ENCODE measurements at regions not wholly inside any gene's neighbourhood (a gene's known extent, or its start where the extent isn't known, plus 50 kb on each side); places are given as distances from the start of the nearest gene placed in this dataset.
"Not testable (repeated sequence)": the region's sequence is repeated elsewhere in the genome, so short reads cannot be mapped to it uniquely, and the experiment has no call there.

DNA sequence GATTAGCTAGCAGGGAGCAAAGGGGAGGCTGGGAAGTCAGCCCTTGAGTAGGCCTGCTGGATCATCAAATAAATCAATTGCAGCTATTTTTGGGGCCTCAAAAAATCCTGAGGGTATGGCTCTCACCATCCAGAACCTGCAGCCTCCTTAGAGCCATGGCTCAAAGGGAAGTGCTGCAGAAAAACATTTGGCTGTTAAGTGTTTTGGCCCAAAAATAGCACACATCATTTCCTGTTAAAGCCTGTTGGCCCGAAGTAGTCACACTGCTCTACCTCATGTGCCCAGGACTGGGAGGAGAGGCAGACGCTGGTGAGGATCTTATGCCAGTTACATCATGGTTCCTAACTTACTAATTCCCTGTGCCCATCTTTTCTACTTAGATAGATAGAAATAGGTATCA lies 176.8 kb upstream of the PLGLB1 start:
- whole genome bisulfite sequencing (ENCODE audit: insufficient coverage, low coverage, low lambda C conversion rate, missing lambda C conversion rate), result 20% methylated on average over 1 of the region's 2 CpGs
- H3K27ac ChIP-seq; H3K4me1 ChIP-seq; H3K36me3 ChIP-seq; H3K27me3 ChIP-seq; H3K4me3 ChIP-seq; DNase-seq; intact Hi-C loops (cut with DNase I); H3K9me3 ChIP-seq: not testable (repeated sequence)
- peak in 1 of 4 donors; percentile 32 for ATAC-seq

DNA sequence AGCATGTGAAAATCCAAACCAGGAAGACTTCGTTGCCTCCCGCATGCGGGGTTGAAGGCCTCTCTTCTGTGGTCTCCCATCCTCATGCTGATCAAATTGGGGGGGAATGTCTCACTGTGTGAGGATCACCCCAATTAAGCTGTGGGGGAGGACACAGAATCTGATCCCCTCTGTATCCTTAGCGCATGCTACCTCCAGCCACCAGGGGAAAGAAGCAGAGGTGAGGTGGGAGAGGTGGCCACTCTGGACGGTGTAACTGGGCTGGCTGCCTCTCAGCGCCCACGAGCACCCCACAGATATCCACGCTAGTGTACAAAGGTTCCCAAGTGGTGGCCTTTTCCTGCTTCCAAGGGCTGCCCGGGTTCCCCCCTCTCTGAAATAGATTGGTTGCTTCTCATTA lies 177.6 kb upstream of the PLGLB1 start:
- H3K9me3 ChIP-seq; H3K4me1 ChIP-seq; H3K36me3 ChIP-seq; ATAC-seq; H3K27ac ChIP-seq; intact Hi-C loops (cut with DNase I); DNase-seq; H3K4me3 ChIP-seq; H3K27me3 ChIP-seq: not testable (repeated sequence)
- WGBS (ENCODE audit: insufficient coverage, low coverage, low lambda C conversion rate, missing lambda C conversion rate), result no CpG with 5 or more reads among the region's 9 CpGs

DNA sequence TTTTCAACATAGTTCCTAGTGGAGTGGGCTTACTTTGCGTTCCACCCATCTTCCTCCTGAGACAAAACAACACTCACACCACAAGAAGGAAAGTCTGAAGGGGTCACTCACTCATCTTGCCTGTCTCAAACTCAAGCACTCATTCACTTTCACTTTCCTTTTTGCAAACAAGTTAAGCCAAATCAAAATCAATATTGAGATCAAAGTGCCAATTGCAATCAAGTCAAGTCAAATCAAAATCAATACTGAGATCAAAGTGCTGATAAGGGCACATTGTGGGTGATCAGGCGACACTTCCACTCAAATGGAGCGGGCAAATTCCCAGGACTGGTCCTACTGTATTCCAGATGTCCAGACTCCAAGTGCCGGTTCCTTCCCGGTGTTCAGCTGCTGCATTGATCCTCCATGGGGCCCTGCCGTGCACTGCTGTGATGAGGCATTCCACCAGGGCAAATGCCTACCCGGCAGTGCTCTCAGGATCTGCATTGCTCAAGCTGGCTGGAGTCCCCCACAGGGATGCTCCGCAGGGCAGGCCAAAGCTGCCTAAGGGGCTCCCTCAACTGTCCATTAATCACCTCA lies 183.0 kb upstream of the PLGLB1 start:
- H3K27me3 ChIP-seq; H3K9me3 ChIP-seq; H3K27ac ChIP-seq; H3K4me1 ChIP-seq; DNase-seq; H3K4me3 ChIP-seq; H3K36me3 ChIP-seq; intact Hi-C loops (cut with DNase I): not testable (repeated sequence)
- 40% methylated on average over 2 of the region's 8 CpGs for WGBS (ENCODE audit: insufficient coverage, low coverage, low lambda C conversion rate, missing lambda C conversion rate)
- peak; percentile 57 to 77 (median 72) for ATAC-seq

DNA sequence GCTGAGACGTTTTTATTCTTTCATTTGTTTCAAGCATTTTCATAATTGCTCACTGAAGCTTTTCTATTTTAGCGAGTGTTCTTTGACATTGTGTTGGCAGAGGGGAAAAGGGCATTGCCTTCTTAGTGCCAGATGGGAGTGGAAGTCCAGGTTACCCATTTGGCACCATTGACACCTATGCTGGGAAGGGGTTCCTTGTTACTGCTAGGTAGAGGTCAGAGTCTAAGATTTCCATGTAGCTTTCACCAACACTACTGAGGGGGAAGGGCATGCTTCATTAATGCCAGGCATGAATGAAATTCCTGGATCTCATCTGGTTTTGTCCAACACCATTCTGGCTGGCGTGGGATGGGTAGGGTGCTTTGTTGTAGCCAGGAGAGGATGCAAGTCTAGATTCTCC lies 191.3 kb upstream of the PLGLB1 start:
- H3K27ac ChIP-seq; H3K4me1 ChIP-seq; H3K4me3 ChIP-seq; DNase-seq; H3K36me3 ChIP-seq; H3K27me3 ChIP-seq; H3K9me3 ChIP-seq; intact Hi-C loops (cut with DNase I): not testable (repeated sequence)
- ATAC-seq, result peak; percentile 69 to 93 (median 74)
- WGBS (ENCODE audit: insufficient coverage, low coverage, low lambda C conversion rate, missing lambda C conversion rate), result no CpG with 5 or more reads among the region's 3 CpGs

DNA sequence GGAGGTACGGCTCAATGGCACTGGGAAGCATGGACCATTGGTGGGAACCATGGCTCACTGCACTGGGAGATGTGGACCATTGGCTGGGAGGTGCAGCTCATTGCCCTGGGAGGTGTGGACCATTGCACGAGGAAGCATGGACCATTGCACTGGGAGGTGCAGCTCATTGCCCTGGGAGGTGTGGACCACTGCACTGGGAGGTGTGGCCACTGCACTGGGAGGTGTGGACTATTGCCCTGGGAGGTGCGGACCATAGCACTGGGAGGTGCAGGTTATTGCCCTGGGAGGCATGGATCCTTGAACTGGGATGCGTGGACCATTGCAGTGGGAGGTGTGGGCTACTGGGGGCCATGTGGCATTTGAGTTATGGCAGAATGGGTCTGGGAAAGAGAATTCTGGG lies 195.4 kb upstream of the PLGLB1 start:
- DNase-seq; intact Hi-C loops (cut with DNase I); H3K27me3 ChIP-seq; H3K4me1 ChIP-seq; H3K4me3 ChIP-seq; H3K9me3 ChIP-seq; H3K36me3 ChIP-seq; H3K27ac ChIP-seq: not testable (repeated sequence)
- no CpG with 5 or more reads among the region's 4 CpGs for WGBS (ENCODE audit: insufficient coverage, low coverage, low lambda C conversion rate, missing lambda C conversion rate)
- ATAC-seq, result peak in 2 of 4 donors; percentile 24

DNA sequence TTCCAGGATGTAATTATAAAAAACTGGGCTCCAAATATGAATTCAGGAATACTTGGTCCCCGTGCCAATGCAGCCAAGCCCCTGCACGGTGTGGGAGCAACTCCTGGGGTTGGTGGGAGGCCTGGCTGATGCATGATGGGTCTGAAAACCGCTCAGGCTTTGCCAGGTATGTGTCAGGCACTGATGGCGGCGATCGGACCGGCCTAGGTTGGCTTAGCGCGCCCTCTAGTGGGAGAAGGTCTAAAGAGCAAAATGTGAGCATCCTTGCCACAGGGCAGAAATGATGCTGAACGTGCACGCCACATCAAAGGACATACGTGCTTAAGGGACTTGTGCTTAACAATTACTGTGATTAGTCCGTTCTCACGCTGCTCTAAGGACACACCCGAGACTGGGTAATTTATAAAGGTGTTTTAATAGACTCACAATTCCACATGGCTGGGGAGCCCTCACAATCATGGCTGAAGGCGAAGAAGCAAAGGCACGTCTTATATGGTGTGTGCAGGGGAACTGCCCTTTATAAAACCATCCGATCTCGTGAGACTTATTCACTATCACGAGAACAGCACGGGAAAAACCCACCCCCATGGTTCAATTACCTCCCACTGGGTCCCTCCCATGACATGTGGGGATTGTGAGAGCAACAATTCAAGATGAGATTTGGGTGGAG lies 196.2 kb upstream of the PLGLB1 start:
- peak; percentile 77 to 91 (median 85) for ATAC-seq
- H3K4me1 ChIP-seq; H3K9me3 ChIP-seq; H3K27ac ChIP-seq; H3K27me3 ChIP-seq; intact Hi-C loops (cut with DNase I); H3K36me3 ChIP-seq; H3K4me3 ChIP-seq: not testable (repeated sequence)
- DNase-seq, result peak in 1 of 3 donors; percentile 46
- 9% methylated on average over 8 of the region's 21 CpGs for WGBS (ENCODE audit: insufficient coverage, low coverage, low lambda C conversion rate, missing lambda C conversion rate)
- TF ChIP-seq, protein P1, sequence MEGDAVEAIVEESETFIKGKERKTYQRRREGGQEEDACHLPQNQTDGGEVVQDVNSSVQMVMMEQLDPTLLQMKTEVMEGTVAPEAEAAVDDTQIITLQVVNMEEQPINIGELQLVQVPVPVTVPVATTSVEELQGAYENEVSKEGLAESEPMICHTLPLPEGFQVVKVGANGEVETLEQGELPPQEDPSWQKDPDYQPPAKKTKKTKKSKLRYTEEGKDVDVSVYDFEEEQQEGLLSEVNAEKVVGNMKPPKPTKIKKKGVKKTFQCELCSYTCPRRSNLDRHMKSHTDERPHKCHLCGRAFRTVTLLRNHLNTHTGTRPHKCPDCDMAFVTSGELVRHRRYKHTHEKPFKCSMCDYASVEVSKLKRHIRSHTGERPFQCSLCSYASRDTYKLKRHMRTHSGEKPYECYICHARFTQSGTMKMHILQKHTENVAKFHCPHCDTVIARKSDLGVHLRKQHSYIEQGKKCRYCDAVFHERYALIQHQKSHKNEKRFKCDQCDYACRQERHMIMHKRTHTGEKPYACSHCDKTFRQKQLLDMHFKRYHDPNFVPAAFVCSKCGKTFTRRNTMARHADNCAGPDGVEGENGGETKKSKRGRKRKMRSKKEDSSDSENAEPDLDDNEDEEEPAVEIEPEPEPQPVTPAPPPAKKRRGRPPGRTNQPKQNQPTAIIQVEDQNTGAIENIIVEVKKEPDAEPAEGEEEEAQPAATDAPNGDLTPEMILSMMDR (IDR thresholded peaks at IDR 0.05), result peak in 3 of 4 donors; percentile 24 to 47 (median 41)

DNA sequence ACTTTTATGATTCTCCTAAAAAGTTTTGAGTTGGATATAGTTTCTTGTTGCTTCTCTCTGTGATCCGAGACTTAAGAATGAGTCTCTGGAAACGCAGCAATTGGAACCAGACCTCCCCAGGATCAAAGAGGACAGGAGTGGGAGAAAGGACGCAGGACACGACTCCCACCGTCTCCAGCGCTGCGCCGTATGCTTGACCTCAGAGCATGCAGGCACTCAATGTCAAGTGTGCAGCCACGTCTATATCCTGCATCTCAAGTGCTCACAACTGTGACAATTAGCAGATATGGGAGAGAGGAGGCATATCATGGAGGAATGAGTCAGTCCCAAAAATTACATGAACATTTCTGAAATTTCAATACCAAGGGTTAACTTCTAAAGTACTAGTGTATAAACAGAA lies 199.0 kb upstream of the PLGLB1 start:
- H3K36me3 ChIP-seq; H3K27ac ChIP-seq; H3K9me3 ChIP-seq; H3K4me1 ChIP-seq; H3K4me3 ChIP-seq; DNase-seq; intact Hi-C loops (cut with DNase I); ATAC-seq; H3K27me3 ChIP-seq: not testable (repeated sequence)
- 0% methylated on average over 2 of the region's 9 CpGs for WGBS (ENCODE audit: insufficient coverage, low coverage, low lambda C conversion rate, missing lambda C conversion rate)

DNA sequence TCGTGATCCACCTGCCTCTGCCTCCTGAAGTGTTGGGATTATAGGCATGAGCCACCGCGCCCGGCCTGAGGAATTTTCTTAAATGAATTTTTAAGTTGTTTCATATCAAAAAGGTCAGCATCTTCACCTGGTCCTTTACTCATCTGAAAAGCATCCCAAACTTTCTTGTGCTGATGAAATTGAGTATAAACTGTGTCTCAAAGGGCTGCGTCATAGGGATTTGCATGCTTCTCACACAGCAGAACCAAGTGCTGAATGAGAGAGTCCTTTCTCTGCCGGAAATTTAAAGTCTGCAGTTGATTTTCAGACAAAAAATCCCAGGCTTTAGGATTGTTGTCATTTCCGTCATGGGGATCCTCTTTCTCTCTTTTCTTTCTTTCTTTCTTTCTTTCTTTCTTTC lies 200.5 kb upstream of the PLGLB1 start:
- WGBS (ENCODE audit: insufficient coverage, low coverage, low lambda C conversion rate, missing lambda C conversion rate), result 77% methylated on average over 5 of the region's 7 CpGs
- H3K27ac ChIP-seq; H3K9me3 ChIP-seq; intact Hi-C loops (cut with DNase I); H3K27me3 ChIP-seq; ATAC-seq; H3K36me3 ChIP-seq; DNase-seq; H3K4me1 ChIP-seq; H3K4me3 ChIP-seq: not testable (repeated sequence)

DNA sequence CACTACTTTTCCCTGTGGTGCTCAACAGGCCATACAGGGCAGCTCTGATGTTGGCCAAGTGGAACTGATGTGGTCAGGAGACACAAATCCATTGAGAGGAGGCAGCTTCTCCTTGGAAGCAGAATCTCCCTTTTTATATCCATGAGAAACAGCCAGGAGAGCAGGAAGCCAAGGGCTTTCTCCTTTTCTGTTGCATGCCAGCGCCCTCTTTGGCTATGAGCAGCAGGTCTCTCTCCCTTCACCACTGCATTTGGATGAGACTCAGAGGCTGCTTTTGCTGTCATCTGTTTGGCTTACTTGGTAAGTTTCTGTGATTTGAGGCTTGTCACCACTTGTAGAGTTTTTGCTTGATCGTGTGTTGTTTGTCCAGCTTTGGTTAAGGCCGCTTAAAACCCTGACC lies 202.2 kb upstream of the PLGLB1 start:
- H3K4me1 ChIP-seq; H3K9me3 ChIP-seq; DNase-seq; H3K4me3 ChIP-seq; H3K36me3 ChIP-seq; ATAC-seq; intact Hi-C loops (cut with DNase I); H3K27me3 ChIP-seq; H3K27ac ChIP-seq: not testable (repeated sequence)
- WGBS (ENCODE audit: insufficient coverage, low coverage, low lambda C conversion rate, missing lambda C conversion rate), result 0% methylated on average over 1 of the region's 3 CpGs

Measured in right lobe of liver (tissue), 6 donors.